DLD1 (cell line): ENCODE measurements at regions not wholly inside any gene's neighbourhood (a gene's known extent, or its start where the extent isn't known, plus 50 kb on each side); places are given as distances from the start of the nearest gene placed in this dataset.
"Not testable (repeated sequence)": the region's sequence is repeated elsewhere in the genome, so short reads cannot be mapped to it uniquely, and the experiment has no call there.

ENCODE experiments used
- in situ Hi-C: cut with HindIII; loops from 2 replicates; pipeline ENCODE4 v1.10.0; 2017; ENCODE audit warnings: low sequenced_read_pairs

- in situ Hi-C loops: no loop called here
These were observed 223.2 kb downstream of the ERMARD start for GRCh38 chr6:169974663-169975062.

DNA sequence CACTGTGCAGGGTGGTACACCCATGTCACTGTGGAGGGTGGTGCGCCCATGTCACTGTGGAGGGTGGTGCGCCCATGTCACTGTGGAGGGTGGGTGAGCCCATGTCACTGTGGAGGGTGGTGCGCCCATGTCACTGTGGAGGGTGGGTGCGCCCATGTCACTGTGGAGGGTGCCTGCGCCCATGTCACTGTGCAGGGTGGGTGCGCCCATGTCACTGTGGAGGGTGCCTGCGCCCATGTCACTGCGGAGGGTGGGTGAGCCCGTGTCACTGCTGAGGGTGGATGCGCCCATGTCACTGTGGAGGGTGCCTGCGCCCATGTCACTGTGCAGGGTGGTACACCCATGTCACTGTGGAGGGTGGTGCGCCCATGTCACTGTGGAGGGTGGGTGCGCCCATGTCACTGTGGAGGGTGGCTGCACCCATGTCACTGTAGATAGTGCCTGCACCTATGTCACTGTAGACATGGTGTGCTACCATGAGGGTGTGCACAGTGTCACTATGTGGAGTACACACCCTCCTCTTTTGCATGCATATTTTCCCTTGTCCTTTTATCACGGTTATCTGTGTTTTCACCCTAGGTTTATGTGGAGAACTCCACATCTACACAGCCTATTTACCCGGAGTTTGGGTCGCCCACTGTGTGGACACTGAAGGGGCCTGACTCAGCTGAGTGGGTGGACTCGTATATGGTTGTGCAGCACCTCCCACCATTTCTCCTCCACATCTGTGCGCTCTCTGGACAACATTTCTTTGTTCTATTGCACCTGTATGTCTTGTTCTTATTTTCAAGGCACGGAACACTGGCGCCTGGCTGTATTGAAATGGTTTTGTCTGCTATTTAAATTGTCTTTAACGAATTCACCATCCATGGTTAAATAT, 222.4 kb downstream of the ERMARD start:
- in situ Hi-C loops: not testable (repeated sequence)

GRCh38 chr6:169972736-169973135, 221.3 kb downstream of the ERMARD start:
- in situ Hi-C loops: no loop called here

DNA sequence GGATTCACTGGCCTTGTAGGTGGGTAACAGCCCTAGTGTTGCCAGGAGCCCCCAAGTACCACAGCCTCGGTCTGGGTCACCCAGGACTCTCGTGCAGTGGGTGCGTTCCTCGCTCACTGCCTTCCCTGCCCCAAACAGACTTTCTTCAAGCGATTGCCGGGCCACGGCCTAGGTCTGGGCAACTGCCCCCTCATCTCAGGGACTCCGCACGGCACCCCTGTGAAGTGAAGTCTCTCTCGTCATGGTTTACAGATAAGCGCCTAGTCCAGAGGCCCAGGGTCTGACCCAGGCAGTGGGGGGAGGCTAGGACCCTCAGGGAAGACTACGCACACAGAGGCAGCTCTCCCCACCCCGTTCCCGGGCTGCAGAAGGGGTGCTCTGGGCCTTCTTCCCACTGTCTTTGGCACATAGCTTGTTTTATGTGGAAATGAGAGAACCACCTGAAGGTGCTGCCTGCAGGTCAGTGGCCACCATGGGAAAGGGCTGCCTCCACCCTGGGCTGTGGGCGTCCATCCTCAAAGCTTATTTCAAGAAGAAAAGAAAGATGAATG, 220.8 kb downstream of the ERMARD start:
- in situ Hi-C loops: no loop called here

- in situ Hi-C loops: no loop called here
These were observed 219.8 kb downstream of the ERMARD start for GRCh38 chr6:169971081-169971861.

DNA sequence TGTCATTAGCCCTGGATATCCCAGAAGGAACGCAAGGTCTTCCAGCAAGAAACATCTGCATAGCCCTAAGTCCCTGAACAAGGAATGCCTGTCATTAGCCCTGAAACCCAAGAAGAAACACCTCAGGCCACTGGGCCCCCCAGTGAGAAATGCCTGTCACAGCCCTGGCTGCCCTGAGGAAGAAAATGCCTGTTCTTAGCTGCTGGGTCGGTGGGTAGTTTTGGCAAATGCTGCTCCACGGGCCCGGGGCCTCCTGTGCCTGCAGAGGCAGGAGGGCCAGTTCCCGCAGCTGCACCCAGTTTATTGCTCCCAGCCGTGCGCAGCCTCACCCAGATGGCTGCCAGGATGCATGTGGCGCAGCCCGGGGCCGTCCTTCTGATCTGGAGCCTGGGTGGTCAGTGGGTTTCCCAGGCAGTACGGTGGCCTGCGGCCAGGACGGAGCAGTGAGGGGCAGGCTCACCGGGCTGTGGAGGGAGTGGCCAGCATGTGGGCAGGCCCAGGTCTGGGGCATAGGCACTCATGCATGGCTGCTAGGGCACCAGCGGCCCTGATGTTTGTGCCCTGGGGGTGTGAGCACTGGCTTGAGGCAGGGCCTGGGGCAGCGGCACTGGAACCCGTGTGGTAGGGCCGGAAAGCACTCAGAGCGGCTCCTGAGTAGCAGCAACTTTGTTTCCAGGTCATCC, 219.0 kb downstream of the ERMARD start:
- in situ Hi-C loops: no loop called here

GRCh38 chr6:169969372-169970099, 218.1 kb downstream of the ERMARD start:
- in situ Hi-C loops: no loop called here

- in situ Hi-C loops: no loop called here
These were observed 217.3 kb downstream of the ERMARD start for GRCh38 chr6:169968541-169969270.

DNA sequence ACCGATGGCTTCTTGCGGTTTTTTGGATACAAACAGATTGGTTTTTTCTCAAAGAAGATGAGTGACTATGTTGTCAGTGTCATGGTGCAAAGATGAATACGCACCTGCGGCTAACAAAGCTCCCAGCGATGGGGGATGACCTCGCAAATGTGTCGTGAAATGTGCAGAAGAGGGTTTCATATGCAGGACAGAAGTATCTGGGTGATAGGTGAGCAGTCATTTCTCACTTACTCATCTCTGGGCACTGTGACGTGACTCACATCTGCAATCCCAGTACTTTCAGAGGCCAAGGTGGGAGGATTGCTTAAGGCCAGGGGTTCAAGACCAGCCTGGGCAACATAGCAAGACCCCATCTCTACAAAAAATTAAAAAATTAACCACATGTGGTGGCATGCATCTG, 216.3 kb downstream of the ERMARD start:
- in situ Hi-C loops: no loop called here

DNA sequence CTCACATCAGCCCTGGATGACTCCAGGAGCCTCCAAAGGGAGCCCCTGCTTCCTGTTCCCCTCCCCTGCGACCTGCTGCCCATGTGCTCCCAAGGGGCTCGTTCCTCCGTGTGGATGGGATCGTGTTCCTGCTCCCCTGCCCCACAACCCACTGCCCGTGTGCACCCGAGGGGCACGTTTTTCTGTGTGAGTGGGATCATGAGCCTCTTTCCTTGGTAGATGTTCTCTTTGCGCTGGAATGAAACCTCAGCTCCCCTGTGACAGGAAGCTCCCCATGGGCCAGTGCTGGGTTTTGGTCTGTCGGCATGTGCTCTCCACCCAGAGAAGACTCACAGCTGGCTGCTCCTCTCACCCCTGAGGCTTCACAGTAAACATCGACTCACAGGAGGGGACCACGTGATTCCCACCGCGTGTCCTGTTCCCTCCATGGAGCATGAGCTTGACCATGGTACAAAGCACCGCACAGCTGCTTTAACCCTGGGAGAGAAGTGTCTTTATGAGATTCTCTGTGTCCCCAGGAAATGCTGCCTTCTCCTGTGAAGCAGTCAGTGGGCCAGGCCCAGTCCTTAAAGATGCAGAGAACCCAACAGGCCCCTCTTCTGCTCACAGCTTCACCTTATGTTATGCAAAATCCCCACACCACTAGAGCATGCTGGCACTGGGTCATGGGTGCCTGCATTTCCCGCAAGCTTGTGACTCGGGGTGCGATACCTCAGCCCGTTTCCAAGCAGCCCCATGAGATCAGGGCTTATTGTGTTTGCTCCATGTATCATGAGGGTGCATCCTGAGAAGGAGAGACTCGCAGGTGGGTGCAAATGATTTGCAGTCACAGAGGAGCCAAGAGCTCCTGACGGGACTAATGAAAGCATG, 215.1 kb downstream of the ERMARD start:
- in situ Hi-C loops: no loop called here

GRCh38 chr6:169965657-169966311, 214.4 kb downstream of the ERMARD start:
- in situ Hi-C loops: no loop called here

DNA sequence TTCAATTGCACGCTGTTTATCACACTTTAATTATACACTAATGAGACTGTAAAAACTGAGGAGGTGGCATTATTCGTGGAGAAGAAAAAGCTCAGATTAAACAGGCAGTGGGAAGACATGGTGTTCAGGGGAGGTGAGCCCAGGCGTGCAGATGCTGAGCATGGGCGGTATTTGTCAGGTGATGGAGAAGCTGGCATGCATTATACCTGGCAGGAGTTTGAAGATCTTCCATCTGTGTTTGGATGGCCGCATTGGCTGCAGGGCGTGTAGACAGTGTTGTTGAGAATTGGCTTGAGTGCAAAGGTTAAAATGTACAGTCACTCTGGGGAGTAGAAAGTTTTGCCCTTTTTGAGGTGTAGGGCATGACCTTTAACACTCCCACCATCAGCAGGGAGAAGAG, 213.8 kb downstream of the ERMARD start:
- in situ Hi-C loops: no loop called here

GRCh38 chr6:169964486-169965180, 213.2 kb downstream of the ERMARD start:
- in situ Hi-C loops: no loop called here

DNA sequence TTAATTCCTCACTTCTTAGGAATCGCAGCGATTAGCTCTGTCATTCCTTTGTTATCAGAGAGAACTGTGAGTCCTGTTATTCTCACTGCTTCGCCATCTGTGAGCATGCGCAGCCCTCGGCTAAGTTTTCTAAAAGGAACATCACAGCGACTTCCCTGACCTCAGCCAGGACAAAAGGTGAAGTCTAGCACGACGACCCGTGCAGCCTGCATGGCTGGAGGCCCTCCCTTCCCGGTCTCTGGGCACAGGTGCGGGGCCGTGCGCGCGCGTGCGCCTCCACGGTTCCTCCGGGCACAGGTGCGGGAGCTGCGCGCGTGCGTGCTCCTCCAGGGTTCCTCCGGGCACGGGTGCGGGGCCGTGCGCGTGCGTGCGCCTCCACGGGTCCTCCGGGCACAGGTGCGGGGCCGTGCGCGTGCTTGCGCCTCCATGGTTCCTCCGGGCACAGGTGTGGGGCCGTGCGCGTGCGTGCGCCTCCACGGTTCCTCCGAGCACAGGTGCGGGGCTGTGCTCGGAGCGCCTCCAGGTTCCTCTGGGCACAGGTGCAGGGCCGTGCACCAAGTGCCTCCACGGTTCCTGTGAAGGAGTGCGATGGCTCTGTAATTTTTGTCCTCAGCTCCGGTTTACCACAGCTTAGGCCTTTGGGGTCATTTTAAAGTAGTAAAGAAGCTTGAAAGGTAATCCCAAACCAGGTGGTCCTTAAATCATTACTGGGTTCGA, 212.3 kb downstream of the ERMARD start:
- in situ Hi-C loops: no loop called here

- in situ Hi-C loops: no loop called here
These were observed 211.4 kb downstream of the ERMARD start for GRCh38 chr6:169962604-169963469.
